ENCODE measurements at regions not wholly inside any gene's neighbourhood (a gene's known extent, or its start where the extent isn't known, plus 50 kb on each side); places are given as distances from the start of the nearest gene placed in this dataset.

DNA sequence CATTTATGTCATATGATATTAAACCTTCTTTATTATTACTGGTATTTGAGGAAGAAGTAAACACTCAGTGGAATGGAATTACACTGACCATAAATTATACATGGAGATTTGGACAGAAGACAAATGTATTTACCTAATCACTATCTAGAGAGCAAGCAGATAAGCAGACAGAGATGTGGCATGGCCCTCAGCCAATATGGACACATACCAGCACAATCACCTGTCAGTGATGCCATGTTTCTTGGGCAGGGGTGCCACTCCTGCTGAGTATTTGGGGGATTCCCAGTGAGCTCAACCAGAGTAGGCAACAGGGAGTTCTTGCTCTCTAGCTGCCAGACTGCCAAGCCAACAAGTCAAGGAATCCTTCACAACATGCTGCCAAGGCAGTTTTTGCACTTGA lies 866.3 kb upstream of the LRRN3 start:
- H3K4me1 ChIP-seq (ENCODE audit: control insufficient read depth, low read length), result no peaks in the 10 kb centered on the region
- TF ChIP-seq, protein P1, sequence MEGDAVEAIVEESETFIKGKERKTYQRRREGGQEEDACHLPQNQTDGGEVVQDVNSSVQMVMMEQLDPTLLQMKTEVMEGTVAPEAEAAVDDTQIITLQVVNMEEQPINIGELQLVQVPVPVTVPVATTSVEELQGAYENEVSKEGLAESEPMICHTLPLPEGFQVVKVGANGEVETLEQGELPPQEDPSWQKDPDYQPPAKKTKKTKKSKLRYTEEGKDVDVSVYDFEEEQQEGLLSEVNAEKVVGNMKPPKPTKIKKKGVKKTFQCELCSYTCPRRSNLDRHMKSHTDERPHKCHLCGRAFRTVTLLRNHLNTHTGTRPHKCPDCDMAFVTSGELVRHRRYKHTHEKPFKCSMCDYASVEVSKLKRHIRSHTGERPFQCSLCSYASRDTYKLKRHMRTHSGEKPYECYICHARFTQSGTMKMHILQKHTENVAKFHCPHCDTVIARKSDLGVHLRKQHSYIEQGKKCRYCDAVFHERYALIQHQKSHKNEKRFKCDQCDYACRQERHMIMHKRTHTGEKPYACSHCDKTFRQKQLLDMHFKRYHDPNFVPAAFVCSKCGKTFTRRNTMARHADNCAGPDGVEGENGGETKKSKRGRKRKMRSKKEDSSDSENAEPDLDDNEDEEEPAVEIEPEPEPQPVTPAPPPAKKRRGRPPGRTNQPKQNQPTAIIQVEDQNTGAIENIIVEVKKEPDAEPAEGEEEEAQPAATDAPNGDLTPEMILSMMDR (IDR thresholded peaks at IDR 0.05; ENCODE audit: low read depth, low read length, poor library complexity, severe bottlenecking), result no peak
- no peak for TF ChIP-seq EZH2phosphoT487 (IDR thresholded peaks at IDR 0.05; ENCODE audit: borderline replicate concordance, low read length)
- H4K20me1 ChIP-seq (ENCODE audit: control insufficient read depth, insufficient read depth, low read depth, low read length), result no peaks in the 10 kb centered on the region
- no peak overlapping the region for H3K4me3 ChIP-seq (ENCODE audit: low read length)
- H3K27ac ChIP-seq (ENCODE audit: low read depth, low read length), result no peak overlapping the region
- H3K27me3 ChIP-seq (ENCODE audit: control insufficient read depth, low read length), result no peaks in the 10 kb centered on the region
- H3K9me3 ChIP-seq (ENCODE audit: control insufficient read depth, insufficient read depth, low read length), result no peaks in the 10 kb centered on the region
- no peaks in the 10 kb centered on the region for H3K9me2 ChIP-seq (replicated peaks; ENCODE audit: control insufficient read depth, low read length)
- no peaks in the 10 kb centered on the region for H3K36me3 ChIP-seq (ENCODE audit: control insufficient read depth, low read length)
- no peak overlapping the region for H3K4me2 ChIP-seq (ENCODE audit: low read length)
- no peaks in the 10 kb centered on the region for H3K79me2 ChIP-seq (ENCODE audit: control insufficient read depth, low read length)
- H3F3A ChIP-seq (ENCODE audit: control insufficient read depth, insufficient read depth), result no peaks in the 10 kb centered on the region

DNA sequence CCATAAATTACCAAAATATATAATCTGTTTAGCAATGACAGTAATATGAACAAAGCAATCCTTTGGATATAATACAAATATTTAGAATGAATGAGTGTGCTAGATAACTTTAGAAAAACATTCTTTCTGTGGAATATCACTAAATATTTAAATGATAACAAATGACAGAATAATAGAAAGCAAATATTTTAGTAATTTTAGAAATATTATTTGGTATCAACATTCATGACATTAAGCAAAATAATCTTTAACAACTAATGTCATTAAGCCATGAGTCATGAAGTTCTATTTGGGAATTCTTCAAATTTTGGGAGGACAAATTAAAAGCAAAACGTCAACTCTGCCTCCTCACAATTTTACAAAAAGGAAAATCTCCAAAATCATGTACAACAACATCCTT lies 844.8 kb upstream of the LRRN3 start:
- H3K9me3 ChIP-seq (ENCODE audit: control insufficient read depth, insufficient read depth, low read length), result no peaks in the 10 kb centered on the region
- H3K4me3 ChIP-seq (ENCODE audit: low read length), result no peak overlapping the region
- no peaks in the 10 kb centered on the region for H3K79me2 ChIP-seq (ENCODE audit: control insufficient read depth, low read length)
- H3K27ac ChIP-seq (ENCODE audit: low read depth, low read length), result no peak overlapping the region
- H3K27me3 ChIP-seq (ENCODE audit: control insufficient read depth, low read length), result no peaks in the 10 kb centered on the region
- no peaks in the 10 kb centered on the region for H3K9me2 ChIP-seq (replicated peaks; ENCODE audit: control insufficient read depth, low read length)
- no peaks in the 10 kb centered on the region for H4K20me1 ChIP-seq (ENCODE audit: control insufficient read depth, insufficient read depth, low read depth, low read length)
- H3F3A ChIP-seq (ENCODE audit: control insufficient read depth, insufficient read depth), result no peaks in the 10 kb centered on the region
- TF ChIP-seq EZH2phosphoT487 (IDR thresholded peaks at IDR 0.05; ENCODE audit: borderline replicate concordance, low read length), result no peak
- TF ChIP-seq, protein P1 (IDR thresholded peaks at IDR 0.05; ENCODE audit: low read depth, low read length, poor library complexity, severe bottlenecking), result no peak
- no peaks in the 10 kb centered on the region for H3K4me1 ChIP-seq (ENCODE audit: control insufficient read depth, low read length)
- no peak overlapping the region for H3K4me2 ChIP-seq (ENCODE audit: low read length)
- H3K36me3 ChIP-seq (ENCODE audit: control insufficient read depth, low read length), result no peaks in the 10 kb centered on the region

DNA sequence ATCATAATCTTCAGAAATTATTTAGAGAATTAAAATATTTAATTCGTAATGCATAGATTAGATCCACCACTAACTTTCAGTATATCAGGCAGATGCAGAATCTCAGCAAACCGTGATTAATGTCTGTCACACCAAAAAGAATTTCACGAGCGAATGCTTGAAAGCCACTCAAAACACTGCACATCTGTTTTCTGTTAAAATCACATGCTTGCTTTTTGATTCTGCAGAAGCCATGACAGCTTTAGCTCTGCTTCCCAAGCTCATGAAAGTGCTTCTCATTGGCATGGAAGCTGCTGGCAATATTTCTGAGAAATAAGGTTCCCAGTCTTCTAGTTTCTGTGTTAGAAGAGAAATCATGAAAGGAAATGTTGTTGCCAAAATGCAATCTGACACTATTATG lies 837.8 kb upstream of the LRRN3 start:
- Histone ChIP-seq H3K27ac (ENCODE audit: low read depth, low read length) (no peak overlapping the region), H3K9me3 (ENCODE audit: control insufficient read depth, insufficient read depth, low read length) (no peaks in the 10 kb centered on the region), H3K27me3 (ENCODE audit: control insufficient read depth, low read length) (no peaks in the 10 kb centered on the region), H3K9me2 (replicated peaks; ENCODE audit: control insufficient read depth, low read length) (no peaks in the 10 kb centered on the region), H4K20me1 (ENCODE audit: control insufficient read depth, insufficient read depth, low read depth, low read length) (no peaks in the 10 kb centered on the region), H3K4me3 (ENCODE audit: low read length) (no peak overlapping the region), H3K36me3 (ENCODE audit: control insufficient read depth, low read length) (no peaks in the 10 kb centered on the region), H3K4me2 (ENCODE audit: low read length) (no peak overlapping the region), H3K4me1 (ENCODE audit: control insufficient read depth, low read length) (no peaks in the 10 kb centered on the region), H3K79me2 (ENCODE audit: control insufficient read depth, low read length) (no peaks in the 10 kb centered on the region), H3F3A (ENCODE audit: control insufficient read depth, insufficient read depth) (no peaks in the 10 kb centered on the region)
- no peak for TF ChIP-seq EZH2phosphoT487 (IDR thresholded peaks at IDR 0.05; ENCODE audit: borderline replicate concordance, low read length)
- TF ChIP-seq, protein P1 (IDR thresholded peaks at IDR 0.05; ENCODE audit: low read depth, low read length, poor library complexity, severe bottlenecking), result no peak

DNA sequence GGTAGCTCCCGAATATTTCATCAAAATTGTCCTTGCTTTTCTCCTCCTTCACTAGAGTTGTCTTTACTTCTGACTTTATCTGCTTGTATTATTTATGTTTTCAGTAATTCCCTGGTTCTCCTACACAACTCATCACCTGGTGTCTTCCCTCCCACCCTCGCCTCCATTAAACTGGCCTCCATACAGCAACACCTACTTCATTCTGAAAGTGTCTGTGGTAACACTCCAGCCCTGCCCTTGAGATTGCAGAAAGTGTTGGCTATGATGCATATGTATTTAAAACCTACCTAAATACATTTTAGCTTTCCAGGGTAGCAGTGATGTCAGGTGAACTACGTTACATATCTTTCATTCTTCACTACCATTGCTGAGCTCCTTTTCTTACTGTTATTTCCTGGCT lies 833.3 kb upstream of the LRRN3 start:
- no peaks in the 10 kb centered on the region for H3K9me3 ChIP-seq (ENCODE audit: control insufficient read depth, insufficient read depth, low read length)
- no peaks in the 10 kb centered on the region for H3K4me1 ChIP-seq (ENCODE audit: control insufficient read depth, low read length)
- H3K36me3 ChIP-seq (ENCODE audit: control insufficient read depth, low read length), result no peaks in the 10 kb centered on the region
- H3K27me3 ChIP-seq (ENCODE audit: control insufficient read depth, low read length), result no peaks in the 10 kb centered on the region
- H3K4me3 ChIP-seq (ENCODE audit: low read length), result no peak overlapping the region
- H4K20me1 ChIP-seq (ENCODE audit: control insufficient read depth, insufficient read depth, low read depth, low read length), result no peaks in the 10 kb centered on the region
- no peaks in the 10 kb centered on the region for H3K79me2 ChIP-seq (ENCODE audit: control insufficient read depth, low read length)
- TF ChIP-seq, protein P1 (IDR thresholded peaks at IDR 0.05; ENCODE audit: low read depth, low read length, poor library complexity, severe bottlenecking), result no peak
- TF ChIP-seq EZH2phosphoT487 (IDR thresholded peaks at IDR 0.05; ENCODE audit: borderline replicate concordance, low read length), result no peak
- no peaks in the 10 kb centered on the region for H3K9me2 ChIP-seq (replicated peaks; ENCODE audit: control insufficient read depth, low read length)
- H3K27ac ChIP-seq (ENCODE audit: low read depth, low read length), result no peak overlapping the region
- H3F3A ChIP-seq (ENCODE audit: control insufficient read depth, insufficient read depth), result no peaks in the 10 kb centered on the region
- H3K4me2 ChIP-seq (ENCODE audit: low read length), result no peak overlapping the region
